ENCODE measurements at regions not wholly inside any gene's neighbourhood (a gene's known extent, or its start where the extent isn't known, plus 50 kb on each side); places are given as distances from the start of the nearest gene placed in this dataset.

DNA sequence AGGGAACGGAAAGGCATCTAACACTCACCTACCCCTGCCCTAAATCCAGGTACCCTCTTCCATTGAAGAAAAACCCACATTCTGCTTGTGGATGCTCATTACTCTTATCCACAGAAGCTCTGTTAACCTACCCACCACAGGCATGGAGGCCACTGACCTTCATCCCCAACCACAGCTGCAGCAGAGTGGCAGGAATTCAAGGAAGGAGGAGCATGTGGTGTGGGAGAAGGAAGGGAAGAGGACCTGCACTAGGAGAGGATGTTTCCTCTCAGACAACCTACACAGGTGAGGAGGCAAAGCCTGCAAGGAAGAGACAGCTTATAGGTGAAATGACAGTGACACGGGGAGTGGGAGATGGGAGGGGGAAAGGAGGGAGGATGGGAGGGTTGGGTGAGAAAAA is 192.5 kb upstream of the TSC22D2 start:
- no peak for DNase-seq

DNA sequence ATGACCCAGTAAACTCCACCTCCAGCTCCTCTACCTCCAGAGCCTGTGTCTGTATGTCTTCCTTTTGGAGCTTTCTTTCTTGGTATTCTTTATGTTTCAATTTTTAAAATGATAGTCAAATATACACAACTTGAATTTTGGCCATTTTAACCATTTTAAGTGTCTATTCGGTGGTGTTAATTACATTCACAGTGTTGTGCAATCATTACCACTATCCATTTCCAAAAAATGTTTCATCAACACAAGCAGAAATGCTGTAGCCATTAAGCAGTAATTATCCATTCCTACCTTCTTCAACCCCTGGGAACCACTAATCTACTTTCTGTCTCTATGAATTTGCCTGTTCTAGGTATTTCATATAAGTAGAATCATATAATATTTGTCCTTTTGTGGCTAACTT is 194.5 kb upstream of the TSC22D2 start:
- no peak for DNase-seq

DNA sequence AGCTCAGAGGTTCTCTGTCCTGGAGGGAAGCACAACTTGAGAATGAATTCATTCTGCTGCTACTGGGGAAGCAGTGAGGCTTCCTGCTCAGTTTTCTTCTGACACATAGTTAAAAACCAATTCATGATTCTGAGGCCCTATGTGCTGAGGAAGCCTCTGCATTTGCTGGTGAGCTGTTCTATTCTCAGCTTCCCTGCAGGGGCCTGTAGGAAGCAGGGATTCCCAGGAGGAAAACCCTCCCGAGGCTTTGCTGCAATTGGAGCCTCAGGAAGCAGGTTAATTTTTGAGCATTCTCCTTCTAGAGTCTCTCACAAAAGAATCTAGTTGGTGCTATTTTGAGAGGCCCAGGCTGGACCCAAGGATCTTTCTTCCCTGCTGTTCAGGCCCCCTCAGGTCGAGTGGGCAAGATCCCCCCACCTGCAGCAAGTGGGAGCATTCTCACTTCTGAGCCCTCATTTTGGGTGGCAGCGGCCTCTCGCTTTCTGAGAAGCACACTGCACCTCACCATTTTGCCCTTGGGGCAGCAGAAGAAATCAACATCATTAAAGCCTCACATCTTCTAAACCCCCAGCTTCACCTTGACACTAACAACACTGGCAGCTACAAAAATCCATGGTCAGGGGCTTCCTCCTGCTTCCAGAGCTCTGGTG is 197.5 kb upstream of the TSC22D2 start:
- DNase-seq, result no peak

DNA sequence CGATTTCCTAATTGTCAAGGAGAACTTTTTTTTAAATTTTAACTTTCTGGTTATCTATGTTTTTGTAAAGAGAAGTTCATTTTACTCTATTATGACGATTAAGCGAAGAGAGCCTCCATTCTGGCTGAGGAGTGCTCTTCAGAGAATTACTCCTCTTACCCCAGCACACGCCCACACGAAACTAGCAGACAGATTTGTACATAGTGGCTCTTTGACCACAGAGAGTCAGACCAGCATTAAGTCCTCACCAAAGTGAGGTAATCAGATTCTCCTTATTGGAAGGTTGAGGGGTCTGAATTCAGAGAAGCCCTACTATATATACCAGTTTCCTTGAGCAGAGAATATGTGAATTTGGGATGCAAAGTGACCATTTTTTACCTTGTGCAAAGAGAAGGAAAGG is 204.8 kb upstream of the TSC22D2 start:
- no peak for DNase-seq

DNA sequence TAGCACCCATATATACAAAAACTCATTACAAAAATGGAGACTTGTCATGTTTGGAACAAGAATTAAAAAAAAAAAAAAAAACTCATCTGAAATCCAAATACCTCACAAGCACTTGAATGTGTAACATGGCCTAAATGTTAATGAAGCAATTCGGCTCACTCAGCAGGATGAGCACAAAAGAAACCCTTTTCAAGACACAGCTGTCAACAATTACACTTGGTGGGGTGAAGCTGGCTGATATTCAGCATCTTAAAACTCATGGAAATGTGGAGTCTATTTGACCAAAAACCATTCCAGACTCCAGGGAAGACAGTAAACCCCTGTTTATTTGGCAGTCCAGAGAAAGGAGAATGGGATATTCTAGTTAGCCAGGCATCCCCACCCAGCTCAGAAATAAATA is 205.4 kb upstream of the TSC22D2 start:
- DNase-seq, result no peak

DNA sequence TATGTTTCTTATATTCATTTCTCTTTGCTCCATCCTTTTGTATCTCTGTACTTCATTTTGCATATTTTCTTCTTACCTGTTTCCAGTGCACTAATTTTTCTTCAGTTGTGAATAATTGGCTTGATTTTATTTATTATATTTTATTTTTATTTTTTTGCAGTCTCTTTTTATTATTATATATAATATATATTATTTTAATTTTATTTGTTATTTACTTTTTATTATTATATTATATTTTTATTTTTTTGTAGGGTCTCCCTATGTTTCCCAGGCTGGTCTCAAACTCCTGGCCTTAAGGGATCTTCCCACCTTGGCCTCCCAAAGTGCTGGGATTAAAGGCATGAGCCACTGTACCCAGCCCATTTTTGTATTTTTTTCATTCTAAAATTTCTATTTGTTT is 213.1 kb upstream of the TSC22D2 start:
- DNase-seq, result no peak

DNA sequence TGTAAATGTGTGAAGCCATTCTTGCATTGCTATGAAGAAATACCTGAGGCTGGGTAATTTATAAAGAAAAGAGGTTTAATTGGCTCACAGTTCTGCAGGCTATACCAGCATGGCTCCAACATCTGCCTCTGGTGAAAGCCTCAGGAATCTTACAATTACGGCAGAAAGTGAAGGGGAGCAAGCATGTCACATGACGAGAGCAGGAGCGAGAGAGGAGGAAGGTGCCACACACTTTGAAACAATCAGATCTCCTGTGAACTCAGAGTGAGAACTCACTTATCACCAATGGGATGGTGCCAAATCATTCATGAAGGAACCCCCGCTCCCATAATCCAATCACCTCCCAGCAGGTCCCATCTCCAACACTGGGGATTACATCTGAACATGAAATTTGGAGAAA is 213.6 kb upstream of the TSC22D2 start:
- no peak for DNase-seq

DNA sequence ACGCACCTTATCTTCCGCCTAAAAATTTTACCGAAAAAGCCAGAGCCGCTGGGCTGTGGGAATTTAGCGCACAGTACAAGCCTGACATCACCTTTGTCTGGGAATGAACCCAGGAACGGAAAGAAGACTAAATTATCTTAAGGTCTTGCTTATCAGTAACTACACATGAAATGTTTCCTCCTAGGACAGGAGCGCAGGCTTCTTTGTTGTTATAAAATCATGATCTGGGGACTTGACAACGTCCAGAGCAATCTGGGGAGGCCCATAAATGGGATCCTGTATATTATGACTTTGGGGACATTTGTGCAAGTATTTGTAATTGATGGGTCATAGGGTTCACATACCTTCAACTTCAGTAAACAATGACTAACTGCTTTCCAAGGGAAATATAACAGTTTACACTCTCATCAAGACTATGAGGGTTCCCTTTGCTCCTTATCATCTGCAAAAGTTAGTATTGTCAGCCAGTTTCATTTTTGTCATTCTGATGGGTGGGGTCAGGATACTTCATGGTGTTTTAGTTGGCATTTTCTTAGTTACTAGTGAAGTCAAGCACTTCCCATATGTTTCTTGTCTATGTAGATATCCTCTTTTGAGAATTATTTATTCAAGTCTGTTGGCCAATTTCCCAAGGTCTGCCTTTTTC is 213.9 kb upstream of the PFN2 start:
- no peak for DNase-seq

DNA sequence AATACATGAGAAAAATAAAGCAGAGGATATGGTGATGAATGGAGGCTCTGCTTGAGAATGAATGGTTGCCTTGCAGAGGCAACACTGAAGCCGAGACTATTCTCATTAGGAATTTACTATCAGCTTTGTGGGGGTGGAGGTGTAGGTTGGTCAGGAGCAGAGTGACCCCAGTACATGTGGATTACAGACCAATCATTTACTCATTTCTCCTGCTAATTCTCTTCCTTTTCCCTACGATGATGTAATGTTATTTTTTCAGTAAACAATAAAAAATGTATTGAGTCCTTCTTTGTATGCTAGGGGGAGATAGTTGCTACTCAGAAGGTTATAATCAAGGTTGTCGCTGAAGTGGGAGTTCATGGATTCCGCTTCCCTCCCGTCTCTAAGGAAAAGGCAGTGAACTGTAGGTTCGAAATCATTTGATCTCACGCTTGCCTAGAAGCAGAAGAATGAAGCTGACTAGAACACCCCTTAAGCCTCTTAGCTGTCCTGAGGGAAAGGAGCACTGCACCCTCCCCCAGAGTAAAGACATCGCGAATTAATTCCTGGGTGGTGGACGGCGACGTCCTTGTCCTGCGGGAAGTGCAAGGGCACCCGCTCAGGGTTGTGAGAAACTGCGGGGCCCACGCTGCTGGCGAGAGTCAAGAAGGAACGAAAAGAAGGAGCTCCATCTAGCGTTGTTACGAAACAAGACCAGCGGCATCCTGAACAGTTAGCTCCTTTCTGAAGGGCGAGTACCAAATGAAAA is 213.2 kb upstream of the PFN2 start:
- DNase-seq, result no peak

DNA sequence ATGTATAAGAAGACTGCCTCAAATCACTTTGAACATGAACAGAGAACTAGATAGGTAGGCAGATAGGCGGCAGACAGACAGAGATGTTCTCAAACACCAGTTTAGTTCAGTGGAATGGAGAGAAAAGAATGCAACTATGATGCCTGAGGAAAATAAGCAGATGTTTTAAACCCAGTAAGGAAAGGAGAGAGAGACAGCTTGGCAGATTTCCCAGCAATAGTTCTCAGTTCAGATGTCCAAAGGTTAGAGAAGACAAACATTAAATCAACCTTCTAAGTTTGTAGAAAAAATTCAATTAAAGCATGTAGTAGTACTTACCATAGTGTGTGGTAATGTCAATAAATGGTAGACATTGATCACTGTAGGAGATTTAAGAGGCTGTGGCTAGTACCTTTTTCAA is 209.6 kb upstream of the PFN2 start:
- no peak for DNase-seq

DNA sequence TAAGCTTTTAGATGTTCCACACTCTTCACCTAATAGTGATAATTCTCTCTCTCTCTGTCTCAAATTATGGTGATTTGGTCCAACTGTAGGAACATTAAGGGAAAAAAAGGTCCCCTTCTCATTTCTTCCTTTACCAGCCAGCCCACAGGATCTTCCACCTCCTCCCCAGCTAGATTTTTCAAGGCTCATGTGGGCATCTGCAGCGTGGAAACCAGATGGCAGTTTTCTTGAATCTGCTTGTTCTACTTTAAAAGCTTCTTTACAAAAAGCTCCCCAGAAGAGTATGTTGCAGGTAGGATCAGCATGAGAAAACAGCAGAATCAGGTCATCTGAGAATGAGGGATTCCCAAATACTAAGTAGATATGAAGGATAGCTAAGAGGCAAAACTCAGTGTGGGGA is 208.6 kb upstream of the PFN2 start:
- no peak for DNase-seq

DNA sequence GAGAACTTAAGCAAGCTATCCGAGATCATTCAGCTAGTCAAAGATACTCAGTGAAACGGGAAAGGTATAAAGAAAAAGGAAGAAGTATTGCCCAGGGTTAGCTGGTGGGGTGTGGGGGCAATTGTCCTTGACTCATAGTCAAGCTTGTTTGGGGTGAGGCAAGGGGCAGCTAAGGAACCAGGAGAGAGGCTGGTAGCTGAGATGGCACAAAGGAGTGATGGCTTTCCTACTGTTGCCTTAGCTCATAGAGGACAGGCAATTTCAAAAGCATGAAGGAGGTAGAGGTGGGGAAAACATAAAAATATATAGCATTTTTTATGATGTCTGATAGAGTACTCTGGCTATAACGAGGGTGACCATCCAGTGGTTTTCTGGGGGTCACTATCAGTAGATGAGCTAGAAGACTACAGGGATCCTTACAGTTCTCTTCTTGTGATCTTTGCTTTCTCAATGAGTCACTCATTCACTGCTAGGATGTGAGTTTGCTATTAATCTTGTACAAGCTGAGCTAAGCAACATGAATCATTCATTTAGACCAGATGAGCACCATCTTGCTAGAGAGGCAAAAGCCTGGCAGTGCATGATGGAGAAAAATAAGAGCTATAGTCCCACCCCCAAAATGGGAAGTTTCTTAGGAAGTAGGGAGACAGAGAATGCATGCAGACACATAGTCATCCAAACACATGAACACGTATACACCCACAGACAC is 207.1 kb upstream of the PFN2 start:
- DNase-seq, result no peak

DNA sequence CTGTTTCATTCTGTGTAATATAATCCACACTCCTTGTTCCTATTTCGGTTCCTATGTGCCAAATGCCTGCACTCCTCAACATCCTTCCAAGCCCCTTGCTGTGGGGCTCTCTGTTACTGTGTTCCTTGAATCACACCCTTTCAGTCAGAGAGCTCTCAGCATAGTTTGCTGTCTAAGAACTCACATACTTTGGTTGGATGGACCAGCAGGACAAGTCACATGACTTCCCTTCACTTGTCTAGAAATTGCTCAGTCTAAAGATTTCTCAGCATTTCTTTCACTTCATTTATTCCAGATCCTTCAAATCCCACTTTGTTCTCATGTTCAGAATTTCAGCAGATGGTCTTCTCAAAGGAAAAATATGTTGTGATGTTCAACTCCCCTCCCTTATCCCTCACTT is 203.5 kb upstream of the PFN2 start:
- DNase-seq, result no peak

DNA sequence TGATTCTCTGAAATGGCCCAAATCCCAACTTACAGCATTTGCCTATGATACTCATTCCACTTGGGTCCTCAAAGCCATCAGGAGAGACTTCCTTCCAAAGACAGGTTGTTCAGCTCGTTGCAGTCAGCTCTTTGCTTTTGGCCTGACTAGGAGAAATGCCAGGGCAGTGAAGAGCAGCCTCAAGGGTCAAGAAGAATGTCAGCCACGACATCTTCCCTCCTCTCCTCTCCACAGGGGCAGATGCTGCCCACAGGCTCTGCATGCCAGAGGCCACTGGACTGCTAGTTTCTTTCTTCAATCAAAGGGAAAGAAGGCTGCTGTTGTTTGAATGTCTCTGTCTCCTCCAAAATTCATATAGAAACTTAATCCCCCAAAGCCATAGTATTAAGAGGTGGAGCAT is 201.7 kb upstream of the PFN2 start:
- DNase-seq, result no peak

DNA sequence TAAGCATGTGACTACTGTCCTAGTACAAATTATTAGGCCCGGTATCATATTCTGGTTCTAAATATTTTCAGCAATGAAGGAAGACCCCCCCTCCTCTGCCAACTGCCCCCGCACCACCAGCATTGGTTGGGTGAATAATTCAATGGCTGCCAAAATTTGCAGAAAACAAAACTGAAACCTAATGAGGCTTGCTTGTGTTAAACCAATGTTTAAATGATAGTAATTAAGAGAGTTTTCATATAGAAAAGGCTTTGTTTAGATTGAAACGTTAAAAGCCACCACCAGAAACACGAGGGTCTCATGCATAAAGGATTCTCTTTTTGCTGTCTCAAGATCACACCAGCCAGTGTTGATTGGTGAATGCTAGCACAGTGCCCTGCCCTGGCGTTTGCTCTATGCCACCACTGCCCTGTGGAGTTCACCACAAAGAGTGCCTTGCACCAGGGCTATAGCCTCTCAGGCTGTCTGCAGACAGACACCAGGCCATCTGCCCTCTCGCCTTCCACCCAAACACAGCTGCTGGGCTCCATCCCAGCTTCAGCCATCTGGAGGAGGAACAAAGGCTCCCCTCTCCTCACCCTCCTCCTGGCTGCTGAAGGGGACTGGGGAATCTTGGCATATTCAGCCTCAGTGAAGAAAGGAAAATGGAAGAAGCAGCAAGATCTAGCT is 200.3 kb upstream of the PFN2 start:
- no peak for DNase-seq

DNA sequence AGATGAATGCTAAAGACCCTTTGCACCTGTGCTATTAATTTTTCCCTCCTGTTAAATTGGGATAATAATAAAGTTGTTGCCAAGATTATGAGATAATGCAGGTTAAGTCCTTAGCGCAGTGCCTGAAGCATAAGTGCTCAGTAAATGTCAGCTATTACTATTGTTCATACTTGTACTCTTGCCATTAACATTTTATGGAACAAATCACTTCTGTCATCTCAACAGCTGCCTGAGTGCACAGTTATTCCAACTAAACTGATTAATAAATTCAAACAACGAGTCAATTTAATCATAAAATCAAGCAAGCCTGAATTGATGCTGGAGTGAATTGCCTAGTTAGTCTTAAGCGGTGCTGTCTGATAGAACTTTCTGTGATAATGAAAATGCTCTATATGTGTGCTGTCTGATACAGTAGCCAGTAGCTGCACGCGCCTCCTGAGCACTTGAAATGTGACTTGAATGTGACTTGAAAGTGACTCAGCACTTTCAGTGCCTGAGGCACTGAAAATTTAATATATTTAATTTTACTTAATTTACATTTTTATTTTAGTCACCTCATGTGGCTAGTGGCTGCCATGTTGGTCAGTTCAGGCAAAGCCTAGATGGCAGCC is 198.7 kb upstream of the PFN2 start:
- no peak for DNase-seq

DNA sequence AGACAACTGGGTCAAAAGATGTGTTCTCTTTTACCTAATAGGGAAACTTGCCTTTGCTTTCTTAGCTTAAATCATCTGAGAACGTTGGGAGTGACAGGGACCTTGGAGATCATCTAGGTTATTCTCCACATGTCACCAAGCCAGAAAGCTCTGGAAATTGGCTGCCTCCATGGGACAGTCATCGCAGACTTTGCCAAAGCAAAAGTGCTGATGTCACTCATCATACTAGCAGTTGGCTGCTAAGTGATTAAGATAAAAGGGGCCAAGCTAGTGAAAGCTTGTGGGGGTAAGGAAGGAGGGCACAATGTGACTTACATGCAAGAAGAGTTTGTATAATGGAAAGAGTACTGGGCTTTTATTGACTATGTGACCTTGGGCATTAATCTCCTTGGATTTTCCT is 198.0 kb upstream of the PFN2 start:
- DNase-seq, result no peak

DNA sequence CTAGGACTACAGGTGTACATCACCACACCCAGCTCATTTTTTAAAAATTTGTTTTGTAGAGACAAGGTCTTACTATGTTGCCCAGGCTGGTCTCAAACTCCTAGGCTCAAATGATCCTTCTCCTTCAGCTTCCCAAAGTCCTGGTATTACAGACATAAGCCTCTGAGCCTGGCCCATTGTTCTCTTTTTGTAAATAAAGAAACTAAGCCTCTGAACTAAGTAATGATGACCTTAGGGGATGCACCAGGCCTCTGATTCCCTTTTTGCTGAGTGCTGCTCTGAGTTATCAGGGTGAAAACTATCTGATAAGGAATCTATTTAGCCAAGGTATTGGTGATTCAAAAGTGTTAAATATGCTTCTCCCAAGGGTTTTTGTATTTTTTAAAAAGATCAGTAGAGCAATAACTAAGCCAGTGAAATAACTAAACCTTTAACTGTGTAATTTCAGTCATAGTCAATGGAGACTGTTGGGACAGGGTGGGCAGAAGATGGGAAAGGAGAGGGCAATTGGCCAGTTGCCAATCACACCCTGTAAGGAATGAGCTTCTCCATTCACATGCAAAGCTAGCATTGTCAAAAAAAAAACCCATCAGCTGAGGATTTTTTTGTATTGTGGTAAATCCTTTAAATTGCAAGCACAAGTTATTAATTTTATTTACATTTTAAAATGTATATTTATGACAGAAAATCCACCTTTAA is 194.8 kb upstream of the PFN2 start:
- DNase-seq, result no peak

DNA sequence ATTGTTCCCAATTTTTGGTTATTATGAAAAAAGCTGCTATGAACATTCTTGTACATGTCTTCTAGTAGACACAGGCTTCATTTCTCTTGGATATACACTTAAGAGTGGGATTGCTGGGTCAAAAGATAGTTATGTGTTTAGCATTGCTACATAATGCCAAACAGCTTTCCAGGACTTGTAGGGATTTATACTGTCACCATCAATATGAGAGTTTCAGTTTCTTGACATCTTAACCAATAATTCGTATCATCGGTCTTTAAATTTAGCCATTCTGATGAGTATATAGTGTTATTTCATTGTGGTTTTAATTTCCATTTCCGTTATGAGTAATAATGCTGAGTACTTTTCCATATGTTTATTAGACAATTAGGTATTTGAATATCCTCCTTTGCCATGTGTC is 190.3 kb upstream of the PFN2 start:
- no peak for DNase-seq

DNA sequence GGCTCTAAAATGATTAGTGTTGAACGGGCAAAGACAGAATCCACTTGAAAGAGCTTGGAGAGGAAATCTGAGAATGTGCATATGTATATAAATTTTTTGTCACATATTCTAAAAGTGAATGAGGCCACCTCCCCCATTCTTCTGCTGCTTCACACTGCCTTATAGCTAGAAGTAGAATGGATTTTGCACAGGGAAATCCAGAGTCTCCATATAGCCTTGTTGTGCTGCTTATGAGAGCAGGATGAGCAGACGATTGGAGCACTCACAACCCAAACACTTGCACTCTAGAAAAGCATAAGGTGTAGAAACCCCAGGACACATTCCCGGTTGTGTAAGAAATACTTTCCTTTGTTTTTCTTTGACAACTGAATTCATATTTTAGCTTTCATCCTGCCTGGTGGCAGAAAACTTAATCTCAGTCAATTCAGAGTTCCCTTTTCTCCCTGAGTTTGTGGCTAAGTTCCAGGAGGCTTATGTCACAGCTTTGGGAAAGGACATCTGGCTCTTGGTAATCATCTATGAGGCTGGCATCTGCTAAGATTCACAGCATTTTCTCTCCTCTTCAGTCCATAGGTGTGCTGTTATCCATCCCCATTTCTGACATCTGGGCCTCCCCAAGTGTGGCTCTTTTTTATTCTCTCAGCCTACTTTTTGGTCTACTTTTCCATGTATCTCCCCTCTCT is 188.4 kb upstream of the PFN2 start:
- DNase-seq, result no peak

DNA sequence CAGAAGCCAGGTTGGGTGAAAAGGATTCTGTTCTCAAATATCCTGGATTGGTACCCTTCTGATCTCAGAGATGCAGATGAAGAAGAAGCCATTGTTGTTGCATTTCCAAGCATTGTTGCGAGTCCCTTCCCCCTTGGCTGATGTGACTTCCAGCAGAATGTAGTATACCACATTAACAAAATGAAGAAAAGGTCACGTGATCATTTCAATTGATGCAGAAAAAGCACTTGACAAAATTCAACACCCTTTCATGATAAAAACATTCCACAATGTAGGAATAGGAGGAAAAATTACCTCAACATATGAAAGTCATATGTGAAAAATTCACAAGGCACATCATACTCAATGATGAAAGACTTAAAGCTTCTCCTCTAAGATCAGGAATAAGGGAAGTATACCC is 181.9 kb upstream of the PFN2 start:
- DNase-seq, result no peak

DNA sequence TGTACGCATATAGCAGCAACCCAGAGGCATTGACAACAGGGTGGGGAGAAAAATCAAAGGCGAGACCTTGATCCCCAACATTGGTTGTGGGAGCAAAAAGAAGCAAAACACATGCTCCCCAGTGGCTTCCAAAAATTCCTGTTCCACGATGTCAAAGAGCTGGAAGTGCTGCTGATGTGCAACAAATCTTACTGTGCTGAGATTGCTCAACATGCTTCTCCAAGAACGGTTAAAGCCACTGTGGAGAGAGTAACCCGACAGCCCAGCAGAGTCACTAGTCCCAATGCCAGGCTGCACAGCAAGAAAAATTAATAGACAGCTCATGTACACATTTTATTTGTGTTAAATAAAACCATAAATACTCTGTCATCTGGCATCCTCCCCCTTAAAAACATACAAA is 179.9 kb upstream of the PFN2 start:
- no peak for DNase-seq
